Nucleus accumbens (tissue), 56 donors: ENCODE measurements at regions not wholly inside any gene's neighbourhood (a gene's known extent, or its start where the extent isn't known, plus 50 kb on each side); places are given as distances from the start of the nearest gene placed in this dataset.
"Not testable (repeated sequence)": the region's sequence is repeated elsewhere in the genome, so short reads cannot be mapped to it uniquely, and the experiment has no call there.

Experiments
- DNase-seq, 56 donors: peaks; one replicate each; lab custom pipeline; 2025; lab: John Stamatoyannopoulos, UW

DNA sequence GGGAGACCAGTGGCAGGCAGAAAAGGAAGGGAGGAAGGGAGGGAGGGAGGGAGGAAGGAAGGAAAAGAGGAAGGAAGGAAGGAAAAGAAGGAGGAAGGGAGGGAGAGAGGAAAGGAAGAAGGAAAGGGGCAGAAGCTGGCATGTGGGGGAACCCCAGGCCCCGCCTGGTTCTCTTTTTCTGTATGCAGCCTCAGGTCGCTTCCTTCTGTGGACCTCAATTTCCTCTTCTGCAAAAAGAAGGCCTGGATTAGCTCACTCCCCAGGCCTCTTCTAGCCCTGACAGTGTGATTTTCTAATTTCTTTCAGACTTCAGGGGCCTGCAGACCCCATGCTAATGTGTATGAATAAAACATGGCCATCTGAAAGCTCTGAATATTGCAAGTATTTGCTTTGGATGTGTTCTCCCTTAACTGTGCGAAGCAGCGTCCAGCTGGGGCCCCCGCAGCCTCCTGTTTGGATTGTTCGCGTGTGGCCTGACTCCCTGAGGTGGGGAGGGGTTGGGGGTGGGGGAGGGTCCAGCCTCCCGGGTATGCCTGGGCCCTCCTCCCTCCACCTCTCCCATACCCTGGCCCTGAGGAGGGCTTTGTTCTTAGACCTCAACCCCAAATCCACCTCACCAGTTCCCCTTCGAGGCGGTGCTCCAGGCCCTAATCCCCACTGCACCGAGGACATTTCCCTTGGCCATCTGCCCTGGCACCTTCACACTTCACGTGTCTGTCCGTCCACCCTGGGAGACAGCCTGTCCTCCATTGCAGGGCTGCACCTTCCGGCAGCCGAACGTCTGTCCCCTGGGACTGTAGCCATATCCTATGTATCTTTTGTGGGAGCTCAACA, 199.9 kb upstream of the ATP6AP2 start:
- DNase-seq, result peak in 1 of 56 donors; percentile 0

- DNase-seq, result no peak
These were observed 203.1 kb upstream of the ATP6AP2 start for GRCh38 chrX:40377684-40378083.

GRCh38 chrX:40374486-40374885, 206.3 kb upstream of the ATP6AP2 start:
- DNase-seq, result no peak

DNA sequence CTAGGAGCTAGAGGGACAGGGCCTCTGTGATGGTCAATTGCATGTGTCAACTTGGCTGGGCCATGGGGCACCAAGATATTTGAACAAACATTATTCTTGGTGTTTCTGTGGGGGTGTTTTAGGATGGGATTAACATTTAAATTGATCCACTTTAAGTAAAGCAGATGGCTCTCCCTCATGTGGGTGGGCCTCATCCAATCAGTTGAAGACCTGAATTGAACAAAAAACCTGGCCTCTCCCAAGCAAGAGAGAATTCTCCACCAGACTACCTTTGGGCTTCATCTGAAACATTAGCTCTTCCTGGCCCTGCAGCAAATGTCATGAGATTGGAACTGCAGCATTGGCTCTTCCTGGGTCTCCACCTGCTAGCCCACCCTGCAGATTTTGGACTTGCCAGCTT, 207.1 kb upstream of the ATP6AP2 start:
- DNase-seq, result no peak

DNA sequence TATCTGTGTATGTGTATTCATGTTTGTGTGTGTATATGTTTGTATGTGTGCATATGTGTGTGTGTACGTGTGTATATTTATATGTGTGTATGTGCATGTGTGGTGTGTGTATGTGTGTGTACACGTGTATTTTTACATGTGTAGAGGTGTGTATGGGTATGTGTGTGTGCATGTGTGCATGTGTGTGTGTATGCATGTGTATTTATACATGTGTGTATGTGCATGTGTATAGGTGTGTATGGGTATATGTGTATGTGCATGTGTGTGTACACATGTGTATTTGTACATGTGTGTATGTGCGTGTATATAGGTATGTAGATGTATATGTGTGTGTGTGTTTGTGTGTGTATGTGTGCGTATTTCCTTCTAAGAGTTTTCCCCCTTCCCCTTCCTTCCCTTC, 207.7 kb upstream of the ATP6AP2 start:
- DNase-seq, result no peak

GRCh38 chrX:40371376-40371775, 209.4 kb upstream of the ATP6AP2 start:
- DNase-seq, result no peak

DNA sequence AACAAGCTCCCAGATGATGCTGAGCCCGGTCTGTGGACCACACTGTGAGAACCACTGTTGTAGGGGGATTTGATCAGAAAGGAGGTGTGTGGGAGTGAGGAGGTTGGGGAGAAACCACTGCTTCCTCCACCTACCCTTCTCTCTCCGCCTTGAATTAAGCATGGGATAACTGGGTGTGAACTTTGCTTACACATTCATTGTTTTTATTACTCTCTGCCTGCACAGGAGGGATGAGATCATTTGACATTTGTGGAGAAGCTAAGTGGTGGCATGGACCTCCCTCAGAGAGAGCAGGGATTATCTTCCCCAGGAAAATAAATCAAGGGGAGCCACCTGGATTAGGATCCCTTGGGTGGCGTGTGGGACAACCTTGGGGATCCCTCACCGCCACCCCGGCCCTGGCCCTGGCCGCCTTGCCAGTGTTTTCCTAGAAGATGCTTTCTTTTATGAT, 212.1 kb upstream of the ATP6AP2 start:
- no peak for DNase-seq

DNA sequence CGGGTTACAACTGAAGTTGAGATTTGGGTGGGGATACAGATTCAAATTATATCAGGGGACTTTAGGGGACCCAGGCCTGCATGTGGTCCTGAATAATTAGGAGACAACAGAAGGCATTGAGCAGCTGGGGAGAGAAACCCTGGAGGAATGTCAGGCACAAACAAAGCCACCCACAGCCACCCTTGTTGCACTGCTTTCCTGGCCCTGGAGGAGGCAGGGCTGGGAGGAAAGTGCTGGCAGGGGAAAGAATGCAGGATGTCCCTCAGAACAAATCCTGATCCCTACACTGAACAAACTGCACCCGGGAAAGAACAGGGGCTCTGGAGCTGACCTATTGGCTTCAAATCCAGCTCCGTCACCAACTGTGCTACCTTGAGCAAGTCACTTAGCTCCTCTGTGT, 214.1 kb upstream of the ATP6AP2 start:
- DNase-seq, result no peak

DNA sequence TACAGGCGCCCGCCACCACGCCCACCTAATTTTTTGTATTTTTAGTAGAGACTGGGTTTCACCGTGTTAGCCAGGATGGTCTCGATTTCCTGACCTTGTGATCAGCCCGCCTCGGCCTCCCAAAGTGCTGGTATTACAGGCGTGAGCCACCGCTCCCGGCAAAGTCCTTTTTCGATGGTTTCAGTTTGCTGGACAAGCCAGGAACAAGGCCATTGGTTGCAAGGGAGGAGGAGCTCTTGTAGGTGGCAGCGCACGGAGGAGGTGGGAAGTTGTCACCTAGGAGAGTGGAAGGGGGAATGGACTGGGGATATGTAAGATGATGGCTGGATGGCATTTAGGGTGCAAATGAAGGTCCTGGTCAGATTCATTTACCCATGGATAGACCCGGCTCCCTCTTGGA, 218.5 kb upstream of the ATP6AP2 start:
- not testable (repeated sequence) for DNase-seq

GRCh38 chrX:40360557-40360956, 220.2 kb upstream of the ATP6AP2 start:
- no peak for DNase-seq

DNA sequence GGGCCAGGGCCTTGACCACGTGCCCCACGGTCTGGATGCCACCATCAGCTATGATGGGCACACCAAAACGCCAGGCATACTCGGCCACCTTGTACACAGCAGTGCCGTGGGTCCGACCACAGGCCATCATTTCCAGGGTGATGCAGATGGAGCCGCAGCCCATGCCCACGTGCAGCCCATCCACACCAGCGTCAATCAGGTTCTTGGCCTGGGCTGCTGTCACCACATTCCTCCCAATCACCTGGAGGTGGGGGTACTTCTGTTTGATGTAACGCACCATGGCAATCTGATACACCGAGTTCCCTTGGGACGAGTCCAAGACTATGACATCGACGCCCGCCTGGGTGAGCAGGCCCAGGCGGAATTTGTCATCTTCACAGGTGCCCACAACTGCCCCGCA, 221.2 kb upstream of the ATP6AP2 start:
- no peak for DNase-seq

GRCh38 chrX:40358994-40359393, 221.8 kb upstream of the ATP6AP2 start:
- DNase-seq, result no peak

DNA sequence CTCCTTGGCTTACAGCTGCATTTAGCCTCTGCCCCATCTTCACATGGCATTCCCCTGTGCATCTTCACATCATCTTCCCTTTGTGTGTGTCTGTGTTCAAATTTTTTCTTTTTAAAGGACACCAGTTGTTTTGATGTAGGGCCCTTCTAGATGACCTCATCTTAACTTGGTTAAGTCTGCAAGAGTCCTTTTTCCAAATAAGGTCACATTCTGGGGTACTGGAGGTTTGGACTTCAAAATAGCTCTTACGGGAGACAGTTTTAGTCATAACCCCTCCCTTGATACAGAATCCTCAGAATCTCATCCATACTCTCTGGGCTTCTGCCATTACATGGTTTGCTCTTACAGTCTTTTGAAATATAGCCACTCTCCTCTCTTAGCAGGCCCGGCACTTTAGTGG, 231.5 kb upstream of the ATP6AP2 start:
- DNase-seq, result no peak

DNA sequence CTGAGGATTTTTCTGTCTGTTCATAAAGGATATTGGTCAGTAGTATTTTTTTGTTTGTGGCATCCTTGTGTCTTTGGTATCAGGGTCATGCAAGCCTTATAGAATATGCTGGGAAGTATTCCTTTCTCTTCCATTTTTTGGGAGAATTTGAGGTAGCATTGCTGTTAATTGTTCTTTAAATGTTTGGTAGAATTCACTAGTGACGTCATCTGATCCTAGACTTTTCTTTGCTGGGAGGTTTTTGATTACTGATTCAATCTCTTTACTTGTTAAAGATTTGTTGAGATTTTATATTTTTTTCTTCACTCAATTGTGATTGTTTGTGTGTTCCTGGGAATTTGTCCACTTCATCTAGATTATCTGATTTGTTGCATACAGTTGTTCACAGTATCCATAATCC, 234.4 kb upstream of the ATP6AP2 start:
- no peak for DNase-seq

DNA sequence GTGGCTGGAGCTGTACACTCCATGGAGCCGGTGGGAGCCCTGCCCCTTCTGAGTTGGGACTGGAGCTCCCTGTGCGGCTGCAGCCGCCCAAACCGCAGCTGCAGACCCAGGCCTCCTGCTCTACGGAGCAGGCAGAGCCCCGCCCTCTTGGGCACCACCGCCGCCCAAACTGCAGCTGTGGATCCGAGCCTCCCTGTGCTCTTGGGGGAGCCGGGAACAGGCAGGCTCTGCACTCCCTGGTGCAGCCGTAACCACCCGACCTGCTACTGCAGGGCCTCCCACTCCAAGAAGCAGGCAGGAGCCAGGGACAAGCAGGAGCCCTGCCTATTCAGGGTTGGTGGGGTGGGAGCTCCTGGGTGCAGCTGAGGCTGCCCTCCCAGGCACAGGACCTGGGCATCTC, 237.5 kb upstream of the ATP6AP2 start:
- DNase-seq, result peak in 1 of 56 donors; percentile 3

DNA sequence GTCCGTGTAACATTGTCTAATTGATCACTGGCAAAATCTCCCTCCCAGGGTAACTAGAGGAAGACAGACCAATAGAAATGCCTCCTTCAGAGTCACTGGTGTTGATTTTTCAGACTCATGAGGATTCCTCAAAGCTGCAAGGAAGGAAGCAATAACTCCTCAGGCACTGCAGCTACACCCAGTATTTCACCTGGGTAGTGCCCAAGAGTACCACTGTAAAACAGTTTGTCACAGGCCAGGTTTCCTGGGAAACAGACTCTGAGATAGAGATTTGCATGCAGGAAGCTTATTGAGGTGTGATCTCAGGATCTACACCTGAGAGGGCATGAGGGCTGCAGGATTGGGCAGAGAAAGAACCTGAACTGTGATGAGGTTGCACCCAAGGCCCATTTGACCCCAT, 240.7 kb upstream of the ATP6AP2 start:
- no peak for DNase-seq

DNA sequence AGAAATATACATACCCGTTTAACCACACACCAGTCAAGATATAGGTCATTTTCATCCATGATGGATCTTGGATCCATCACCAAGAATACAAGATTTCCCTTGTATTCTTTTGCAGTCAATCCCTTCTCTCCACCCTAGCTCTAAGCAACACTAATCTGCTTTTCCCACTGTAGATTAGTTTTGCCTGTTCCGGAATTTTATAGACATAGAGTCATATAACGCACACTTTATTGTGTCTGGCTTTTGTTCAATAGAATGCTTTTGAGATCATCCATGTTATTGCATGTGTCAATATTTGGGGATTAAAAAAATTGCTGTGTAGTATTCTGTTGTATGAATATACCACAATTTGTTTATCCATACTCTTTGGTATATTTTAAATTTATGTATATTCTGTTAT, 235.6 kb upstream of the BCOR start:
- no peak for DNase-seq

DNA sequence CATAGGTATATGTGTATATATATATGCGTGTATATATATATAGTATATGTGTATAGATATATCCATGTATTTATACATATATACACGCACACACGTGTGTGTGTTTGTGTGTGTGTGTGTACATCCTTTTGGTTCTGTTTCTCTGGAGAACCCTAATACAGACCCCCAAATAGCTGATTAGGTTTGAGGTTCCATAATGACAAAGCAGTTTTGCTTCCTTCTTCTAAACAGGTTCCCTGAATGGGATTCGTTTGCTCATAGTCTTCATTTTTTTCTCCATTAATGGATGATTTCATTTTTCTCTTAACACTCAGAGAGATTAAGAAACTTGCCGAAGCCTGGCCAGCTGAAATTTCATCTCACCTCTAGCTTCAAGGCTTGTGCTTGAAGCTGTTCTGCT, 234.0 kb upstream of the BCOR start:
- no peak for DNase-seq

DNA sequence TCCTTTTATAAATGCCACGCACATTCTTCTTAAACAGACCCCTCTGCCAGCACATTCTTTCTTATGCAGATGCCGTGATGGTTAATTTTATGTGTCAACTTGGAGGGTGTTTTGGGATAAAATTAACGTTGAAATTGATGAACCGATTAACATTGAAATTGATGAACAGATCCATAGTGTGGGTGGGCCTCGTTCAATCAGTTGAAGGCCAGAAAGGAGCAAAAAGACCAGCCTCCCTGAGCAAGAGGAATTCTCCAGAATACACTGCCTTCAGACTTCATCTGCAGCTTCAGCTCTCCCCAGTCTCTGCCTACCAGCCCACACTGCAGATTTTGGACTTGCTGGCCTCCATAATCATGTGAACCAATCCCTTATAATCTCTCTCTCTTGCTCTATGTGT, 233.6 kb upstream of the BCOR start:
- no peak for DNase-seq

- DNase-seq, result no peak
These were observed 231.9 kb upstream of the BCOR start for GRCh38 chrX:40329616-40330015.

DNA sequence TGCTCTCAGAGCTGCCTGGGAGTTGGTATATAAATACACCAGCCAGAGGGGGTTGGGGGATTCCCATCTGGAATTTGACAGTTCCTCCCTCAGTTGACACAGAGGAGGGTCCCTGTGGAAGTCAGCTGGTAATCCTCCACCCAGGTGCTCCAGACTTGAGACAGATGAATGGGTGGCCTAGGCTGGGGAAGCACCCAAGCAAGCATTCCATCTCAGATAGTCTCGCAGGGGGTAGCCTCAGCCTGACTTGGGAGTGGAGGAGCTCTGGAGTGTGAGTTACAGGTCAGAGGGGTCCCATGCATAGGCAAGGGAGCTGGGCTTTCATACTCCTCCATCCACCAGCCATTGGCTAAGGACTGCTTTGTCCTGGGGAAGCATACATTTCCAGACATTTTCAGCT, 229.3 kb upstream of the BCOR start:
- DNase-seq, result no peak

DNA sequence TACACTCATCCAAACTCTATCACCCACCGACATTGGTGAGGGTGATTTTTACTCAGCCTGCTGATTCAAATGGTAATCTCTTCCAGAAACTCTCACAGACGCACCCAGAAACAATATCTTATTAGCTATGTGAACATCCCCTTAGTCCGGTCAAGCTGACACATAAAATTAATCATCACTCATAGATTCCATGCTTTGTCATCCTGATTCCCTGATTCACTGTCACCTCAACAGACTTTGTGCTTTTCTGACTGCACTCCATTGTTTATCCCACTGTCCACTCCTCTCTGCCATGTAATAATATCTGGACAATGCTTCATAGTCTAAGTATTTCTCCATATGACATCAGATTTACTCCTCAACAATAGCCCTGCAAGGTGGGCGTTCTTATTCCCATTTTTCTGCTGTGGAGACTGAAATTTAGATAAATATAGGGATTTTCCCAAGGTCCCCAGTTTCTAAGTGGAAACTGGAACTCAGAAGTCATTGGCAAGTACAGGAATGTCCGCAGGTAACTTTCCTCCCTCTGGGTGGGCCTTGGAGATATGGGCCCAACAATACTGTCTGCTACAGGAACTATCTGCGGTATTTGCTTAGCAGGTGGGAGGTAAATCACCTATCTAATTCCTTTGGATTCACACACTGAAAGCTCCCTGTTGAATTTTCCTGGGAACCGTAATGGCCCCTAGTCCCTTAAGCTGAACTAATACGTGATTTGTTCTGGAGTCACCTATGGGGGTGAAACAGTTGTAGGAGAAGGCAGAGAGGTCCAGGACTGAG, 228.6 kb upstream of the BCOR start:
- DNase-seq, result no peak
